RWPE2 (cell line): ENCODE measurements at regions not wholly inside any gene's neighbourhood (a gene's known extent, or its start where the extent isn't known, plus 50 kb on each side); places are given as distances from the start of the nearest gene placed in this dataset.
"Not testable (repeated sequence)": the region's sequence is repeated elsewhere in the genome, so short reads cannot be mapped to it uniquely, and the experiment has no call there.

ENCODE experiments used
- ATAC-seq: fragments of 200-7000 bp; cut with Tn5 transposase; 3 replicates; pipeline ENCODE4 v1.9.1; 2021; ENCODE audit warnings: low read depth
- DNase-seq: peaks from one replicate; pipeline ENCODE4 v3.0.0-alpha.2; 2020; ENCODE audit warnings: low spot score
- H3K27ac ChIP-seq: fragments of 450-650 bp; 2 replicates; pipeline ENCODE4 v1.5.1; 2017; ENCODE audit warnings: mild to moderate bottlenecking; ENCODE audit not compliant: poor library complexity, severe bottlenecking
- H3K27me3 ChIP-seq: fragments of 250-450 bp; sonication (Bioruptor Pico); 2 replicates; pipeline ENCODE4 v1.5.1; 2021; ENCODE audit warnings: mild to moderate bottlenecking, moderate library complexity; ENCODE audit not compliant: insufficient read depth, poor library complexity, severe bottlenecking
- H3K36me3 ChIP-seq: fragments of 250-450 bp; sonication (Bioruptor Pico); 2 replicates; pipeline ENCODE4 v1.5.1; 2020; ENCODE audit warnings: low read depth, mild to moderate bottlenecking, moderate library complexity
- H3K4me1 ChIP-seq: fragments of 250-450 bp; sonication (Bioruptor Pico); 2 replicates; pipeline ENCODE4 v1.5.1; 2021; ENCODE audit warnings: mild to moderate bottlenecking, moderate library complexity; ENCODE audit not compliant: insufficient read depth, poor library complexity, severe bottlenecking
- H3K4me3 ChIP-seq: fragments of 250-450 bp; sonication (Bioruptor Pico); 2 replicates; pipeline ENCODE4 v1.5.1; 2021; ENCODE audit warnings: mild to moderate bottlenecking, moderate library complexity; ENCODE audit not compliant: severe bottlenecking
- H3K9me3 ChIP-seq: fragments of 250-450 bp; sonication (Bioruptor Pico); 2 replicates; pipeline ENCODE4 v1.5.1; 2021; ENCODE audit warnings: mild to moderate bottlenecking, moderate library complexity; ENCODE audit not compliant: severe bottlenecking

- ATAC-seq: peak; percentile 88
- not testable (repeated sequence) for H3K4me1 ChIP-seq, H3K9me3 ChIP-seq, H3K4me3 ChIP-seq, H3K27me3 ChIP-seq, H3K36me3 ChIP-seq, DNase-seq, H3K27ac ChIP-seq
Observed at GRCh38 chrY:24442108-24442507, 175.7 kb upstream of the BPY2B start.

- H3K9me3 ChIP-seq, H3K4me3 ChIP-seq, H3K27me3 ChIP-seq, DNase-seq, H3K36me3 ChIP-seq, H3K4me1 ChIP-seq, H3K27ac ChIP-seq: not testable (repeated sequence)
- peak; percentile 34; the same call in 2 of the 3 replicates for ATAC-seq
Observed at GRCh38 chrY:24452521-24453234, 165.1 kb upstream of the BPY2B start.

- not testable (repeated sequence) for H3K27ac ChIP-seq, H3K4me1 ChIP-seq, H3K36me3 ChIP-seq, H3K4me3 ChIP-seq, H3K9me3 ChIP-seq, H3K27me3 ChIP-seq, DNase-seq
- peak; percentile 44; the same call in 1 of the 3 replicates for ATAC-seq
Observed at GRCh38 chrY:24457603-24458002, 160.2 kb upstream of the BPY2B start.

GRCh38 chrY:24458161-24458560 is 159.6 kb upstream of the BPY2B start:
- DNase-seq, H3K36me3 ChIP-seq, H3K9me3 ChIP-seq, H3K4me3 ChIP-seq, H3K27me3 ChIP-seq, H3K27ac ChIP-seq, H3K4me1 ChIP-seq: not testable (repeated sequence)
- ATAC-seq: peak; percentile 63

- H3K36me3 ChIP-seq, ATAC-seq: not testable (repeated sequence)
Observed at GRCh38 chrY:24462338-24462737, 155.5 kb upstream of the BPY2B start.

More at GRCh38 chrY:24462338-24462737, 155.5 kb upstream of the BPY2B start:
- H3K4me1 ChIP-seq, H3K27ac ChIP-seq, H3K27me3 ChIP-seq, H3K4me3 ChIP-seq, DNase-seq, H3K9me3 ChIP-seq: not testable (repeated sequence)
